ENCODE measurements at regions not wholly inside any gene's neighbourhood (a gene's known extent, or its start where the extent isn't known, plus 50 kb on each side); places are given as distances from the start of the nearest gene placed in this dataset.
A peak's percentile ranks its signal among the peaks of the same experiment; 100 is the strongest.

DNA sequence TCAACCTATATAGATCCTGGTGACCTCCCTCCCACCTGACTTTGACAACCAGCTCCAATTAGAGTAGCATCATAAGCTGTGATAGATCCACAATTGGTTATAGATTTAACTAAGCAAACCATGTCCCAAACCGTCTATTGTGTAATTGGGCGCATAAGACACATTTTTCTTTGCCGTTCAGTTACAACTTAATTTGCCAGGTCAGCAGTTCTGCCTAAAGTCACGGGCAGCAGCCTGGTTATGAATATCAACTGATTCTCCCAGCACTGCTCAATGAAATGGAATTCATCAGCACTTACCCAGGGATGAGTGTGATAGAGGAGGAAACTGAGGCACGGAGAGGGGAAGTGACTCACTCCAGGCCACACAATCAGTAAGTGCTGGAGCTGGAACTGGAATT lies 73.4 kb downstream of the KLHDC7A start:
- intact Hi-C loops (cut with DNase I) = no loop called here
- peaks cover 11 to 74% of the 10 kb centered on the region in 2 donors for H3K27me3 ChIP-seq
- no peaks in the 10 kb centered on the region for H3K4me1 ChIP-seq
- no peaks in the 10 kb centered on the region for H3K9me3 ChIP-seq
- ATAC-seq (no peak), DNase-seq (no peak)
- H3K27ac ChIP-seq = no peak overlapping the region
- H3K4me3 ChIP-seq = no peak overlapping the region
- TF ChIP-seq, protein P1, sequence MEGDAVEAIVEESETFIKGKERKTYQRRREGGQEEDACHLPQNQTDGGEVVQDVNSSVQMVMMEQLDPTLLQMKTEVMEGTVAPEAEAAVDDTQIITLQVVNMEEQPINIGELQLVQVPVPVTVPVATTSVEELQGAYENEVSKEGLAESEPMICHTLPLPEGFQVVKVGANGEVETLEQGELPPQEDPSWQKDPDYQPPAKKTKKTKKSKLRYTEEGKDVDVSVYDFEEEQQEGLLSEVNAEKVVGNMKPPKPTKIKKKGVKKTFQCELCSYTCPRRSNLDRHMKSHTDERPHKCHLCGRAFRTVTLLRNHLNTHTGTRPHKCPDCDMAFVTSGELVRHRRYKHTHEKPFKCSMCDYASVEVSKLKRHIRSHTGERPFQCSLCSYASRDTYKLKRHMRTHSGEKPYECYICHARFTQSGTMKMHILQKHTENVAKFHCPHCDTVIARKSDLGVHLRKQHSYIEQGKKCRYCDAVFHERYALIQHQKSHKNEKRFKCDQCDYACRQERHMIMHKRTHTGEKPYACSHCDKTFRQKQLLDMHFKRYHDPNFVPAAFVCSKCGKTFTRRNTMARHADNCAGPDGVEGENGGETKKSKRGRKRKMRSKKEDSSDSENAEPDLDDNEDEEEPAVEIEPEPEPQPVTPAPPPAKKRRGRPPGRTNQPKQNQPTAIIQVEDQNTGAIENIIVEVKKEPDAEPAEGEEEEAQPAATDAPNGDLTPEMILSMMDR (IDR thresholded peaks at IDR 0.05) = no peak
- H3K36me3 ChIP-seq = no peaks in the 10 kb centered on the region

DNA sequence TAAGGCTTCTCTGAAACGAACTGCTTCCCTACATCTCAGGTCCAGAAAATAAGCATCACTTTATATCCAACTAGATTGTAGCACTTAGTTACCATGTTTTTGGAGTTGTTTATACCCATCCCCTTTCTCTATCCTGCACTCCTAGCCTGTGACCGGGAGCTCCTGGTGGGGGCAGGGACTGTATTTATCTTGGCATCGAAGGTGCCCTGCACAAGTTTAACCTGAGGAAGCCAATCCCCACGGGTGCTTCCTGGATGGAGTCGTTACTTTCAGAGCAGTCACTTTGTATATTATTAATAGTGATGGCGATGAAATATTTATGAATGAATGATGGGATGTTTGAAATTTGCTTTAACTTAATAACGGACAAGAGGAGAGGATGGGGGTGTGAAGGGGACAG lies 73.9 kb downstream of the KLHDC7A start:
- TF ChIP-seq, protein P1 (IDR thresholded peaks at IDR 0.05) = no peak
- Histone ChIP-seq H3K27ac (no peak overlapping the region), H3K36me3 (no peaks in the 10 kb centered on the region), H3K4me3 (no peak overlapping the region), H3K27me3 (peaks cover 13 to 74% of the 10 kb centered on the region in 2 donors), H3K4me1 (no peaks in the 10 kb centered on the region), H3K9me3 (no peaks in the 10 kb centered on the region)
- intact Hi-C loops (cut with DNase I) = no loop called here
- ATAC-seq (no peak), DNase-seq (no peak)

DNA sequence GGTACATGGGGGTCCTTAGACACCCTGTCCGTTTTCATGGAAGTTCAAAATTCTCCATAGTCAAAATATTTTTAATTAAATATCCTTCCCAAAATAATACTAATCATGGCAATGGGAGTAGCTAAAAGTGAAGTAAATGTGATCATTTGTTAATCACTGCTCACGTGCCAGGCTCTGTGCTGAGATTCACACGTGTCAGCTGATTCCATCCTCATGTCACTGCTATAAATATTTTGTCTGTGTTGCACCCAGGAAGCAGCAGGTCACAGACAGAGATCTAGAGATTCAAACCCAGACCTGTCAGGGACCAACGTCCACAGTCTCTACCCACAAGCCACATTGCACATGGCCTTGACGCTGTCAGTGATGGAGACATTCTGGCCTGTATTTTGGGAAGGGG lies 74.3 kb downstream of the KLHDC7A start:
- peaks cover 17 to 79% of the 10 kb centered on the region in 2 donors for H3K27me3 ChIP-seq
- intact Hi-C loops (cut with DNase I) = no loop called here
- no peak for ATAC-seq

DNA sequence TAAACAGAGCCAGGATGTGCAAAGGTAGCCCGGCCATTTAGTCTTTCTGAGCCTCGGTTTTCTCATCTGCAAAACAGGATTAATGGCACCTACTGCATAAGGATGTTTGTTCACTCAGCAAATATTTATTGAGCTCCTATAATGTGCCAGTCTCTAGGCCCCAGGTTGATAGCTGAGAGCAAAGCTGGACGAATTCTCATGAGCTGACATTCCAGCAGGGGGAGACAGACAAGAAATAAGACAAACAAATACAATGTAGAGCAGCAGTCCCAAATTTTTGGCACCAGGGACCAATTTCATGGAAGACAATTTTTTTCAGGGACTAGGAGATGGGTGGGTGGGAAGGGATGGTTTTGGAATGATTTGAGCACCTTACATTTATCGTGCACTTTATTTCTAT lies 74.3 kb upstream of the PAX7 start:
- peaks cover 19 to 82% of the 10 kb centered on the region in 2 donors for H3K27me3 ChIP-seq
- TF ChIP-seq, protein P1 (IDR thresholded peaks at IDR 0.05) = no peak
- no peak for ATAC-seq
- H3K4me1 ChIP-seq = no peaks in the 10 kb centered on the region
- peak in 1 of 4 donors; percentile 7 for DNase-seq
- H3K4me3 ChIP-seq = no peak overlapping the region
- no peak overlapping the region for H3K27ac ChIP-seq
- H3K9me3 ChIP-seq = no peaks in the 10 kb centered on the region
- intact Hi-C loops (cut with DNase I) = no loop called here
- H3K36me3 ChIP-seq = no peaks in the 10 kb centered on the region

More for the DNA sequence above, 74.3 kb downstream of the KLHDC7A start:
- no peaks in the 10 kb centered on the region for H3K9me3 ChIP-seq
- H3K4me3 ChIP-seq = no peak overlapping the region
- H3K4me1 ChIP-seq = no peaks in the 10 kb centered on the region
- TF ChIP-seq, protein P1 (IDR thresholded peaks at IDR 0.05) = no peak
- DNase-seq = no peak
- H3K27ac ChIP-seq = no peak overlapping the region
- no peaks in the 10 kb centered on the region for H3K36me3 ChIP-seq

DNA sequence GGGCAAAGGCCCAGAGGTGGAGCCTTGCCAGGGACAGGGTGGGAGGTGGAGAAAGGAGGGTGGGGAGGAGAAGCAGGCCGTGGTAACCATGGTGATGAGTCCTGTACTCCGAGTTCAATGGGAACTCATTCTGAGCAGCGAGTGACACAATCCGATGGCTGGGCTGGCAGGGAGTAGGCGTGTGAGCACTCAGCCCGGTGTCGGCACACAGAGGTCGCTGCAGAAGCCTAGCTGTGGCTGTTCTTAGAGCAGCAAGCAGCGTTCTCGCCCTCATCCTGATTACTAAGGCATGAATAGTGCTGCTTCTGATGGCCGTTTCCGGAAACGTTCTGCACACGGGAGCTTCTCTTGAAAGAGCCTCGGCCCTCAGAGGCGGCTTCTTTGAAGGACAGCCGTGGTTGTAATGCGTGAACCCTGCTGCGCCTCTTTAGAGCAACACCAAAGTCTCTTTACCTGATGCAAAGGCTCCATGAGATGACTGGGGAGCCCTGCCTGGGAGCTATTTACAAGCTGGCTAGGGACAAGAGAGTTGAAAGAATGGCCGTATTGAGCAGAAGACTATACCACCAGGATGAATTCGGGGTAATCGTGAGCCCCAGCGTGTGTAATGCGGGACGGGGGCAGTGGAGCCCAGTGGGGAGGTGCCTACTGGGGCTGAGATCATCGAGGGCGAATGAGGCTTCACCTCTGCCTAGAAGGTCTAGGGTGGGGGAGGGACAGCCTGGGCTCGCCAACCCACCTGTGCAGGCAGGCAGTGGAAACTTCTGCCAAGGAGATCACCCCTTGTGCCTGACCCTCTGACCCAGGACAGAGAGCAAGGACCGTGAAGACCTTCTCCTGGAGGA lies 72.8 kb upstream of the PAX7 start:
- Histone ChIP-seq H3K36me3 (no peaks in the 10 kb centered on the region), H3K27me3 (peaks cover 19 to 95% of the 10 kb centered on the region in 2 donors), H3K4me1 (no peaks in the 10 kb centered on the region), H3K4me3 (no peak overlapping the region), H3K9me3 (no peaks in the 10 kb centered on the region), H3K27ac (no peak overlapping the region)
- ATAC-seq (peak; percentile 85), DNase-seq (peak in 3 of 4 donors; percentile 13 to 66 (median 35))
- intact Hi-C loops (cut with DNase I) = no loop called here
- TF ChIP-seq, protein P1 (IDR thresholded peaks at IDR 0.05) = no peak
